K562 (cell line): ENCODE measurements at regions not wholly inside any gene's neighbourhood (a gene's known extent, or its start where the extent isn't known, plus 50 kb on each side); places are given as distances from the start of the nearest gene placed in this dataset.

ENCODE experiments used
- CTCFL ChIP-seq: IDR thresholded peaks from 2 replicates; pipeline ENCODE4 v1.6.1; 2011; ENCODE audit warnings: borderline replicate concordance, low read depth, mild to moderate bottlenecking, moderate library complexity, low read length; ENCODE audit not compliant: insufficient read depth, poor library complexity, severe bottlenecking
- E2F1 ChIP-seq: sonication (generic); formaldehyde crosslinking; IDR thresholded peaks from 2 replicates; pipeline ENCODE4 v1.8.1; 2023; ENCODE audit warnings: mild to moderate bottlenecking, missing genetic modification reagents, moderate library complexity
- E2F3 ChIP-seq: fragments of 250-450 bp; sonication (Bioruptor Pico); IDR thresholded peaks from 2 replicates; pipeline ENCODE4 v1.4.0; 2020; ENCODE audit warnings: mild to moderate bottlenecking
- EWSR1 ChIP-seq: fragments of 450-650 bp; IDR thresholded peaks from 2 replicates; pipeline ENCODE4 v1.6.1; 2018; ENCODE audit warnings: borderline replicate concordance, mild to moderate bottlenecking, low read depth, moderate library complexity; ENCODE audit not compliant: partially characterized antibody
- GATAD2A ChIP-seq: fragments of 450-650 bp; IDR thresholded peaks from 2 replicates; pipeline ENCODE4 v1.6.1; 2017
- HMGN3 ChIP-seq: IDR thresholded peaks from 2 replicates; pipeline ENCODE4 v1.6.1; 2011; ENCODE audit warnings: borderline replicate concordance, low read depth, mild to moderate bottlenecking, mixed read lengths, low read length; ENCODE audit not compliant: insufficient read length; ENCODE audit errors: extremely low read depth
- HNRNPL ChIP-seq: fragments of 200-400 bp; formaldehyde crosslinking; IDR thresholded peaks from 2 replicates; pipeline ENCODE4 v1.6.1; 2017; ENCODE audit warnings: low read depth, mild to moderate bottlenecking, low read length
- MLX ChIP-seq, 2 experiments: fragments of 450-650 bp in 1 of 2; sonication (generic) in 1 of 2; formaldehyde crosslinking; conservative IDR thresholded peaks; 2 replicates each; pipeline versions ENCODE4 v1.4.0 to v1.8.1; 2020 to 2022; ENCODE audit warnings: mild to moderate bottlenecking in 1 of 2, missing genetic modification reagents in 1 of 2
- PTBP1 ChIP-seq: fragments of 200-400 bp; formaldehyde crosslinking; IDR thresholded peaks from 2 replicates; pipeline ENCODE4 v1.6.1; 2017; ENCODE audit warnings: low read depth, low read length
- RNF219 ChIP-seq: fragments of 250-450 bp; sonication (Bioruptor Pico); IDR thresholded peaks from 2 replicates; pipeline ENCODE4 v1.5.0; 2022; ENCODE audit warnings: mild to moderate bottlenecking
- SIN3A ChIP-seq, 2 experiments: fragments of 150-350 bp in 1 of 2; IDR thresholded peaks; 2 replicates each; pipeline ENCODE4 v1.6.1; 2011 to 2016; ENCODE audit warnings: borderline replicate concordance in 2 of 2, low read depth in 2 of 2, low read length in 2 of 2, mild to moderate bottlenecking in 2 of 2, moderate library complexity in 2 of 2; ENCODE audit not compliant: control insufficient read depth in 1 of 2
- SMARCA5 ChIP-seq: fragments of 450-650 bp; IDR thresholded peaks from 2 replicates; pipeline ENCODE4 v1.6.1; 2016
- SREBF1 ChIP-seq: fragments of 150-350 bp; IDR thresholded peaks from 2 replicates; pipeline ENCODE4 v1.6.1; 2014; ENCODE audit warnings: antibody characterized with exemption, low read depth, low read length, borderline replicate concordance
- TCF3 ChIP-seq: sonication (generic); formaldehyde crosslinking; IDR thresholded peaks from 2 replicates; pipeline ENCODE4 v1.4.0; 2020; ENCODE audit warnings: mild to moderate bottlenecking, missing genetic modification reagents
- TFE3 ChIP-seq: fragments of 450-650 bp; formaldehyde crosslinking; IDR thresholded peaks from 2 replicates; pipeline ENCODE4 v1.4.0; 2020; ENCODE audit warnings: mild to moderate bottlenecking, mixed read lengths
- ZNF311 ChIP-seq: fragments of 250-450 bp; sonication (Bioruptor Pico); IDR thresholded peaks from 2 replicates; pipeline ENCODE4 v1.4.0; 2020; ENCODE audit warnings: mild to moderate bottlenecking, moderate library complexity
- ZNF41 ChIP-seq: fragments of 250-450 bp; sonication (Bioruptor Pico); conservative IDR thresholded peaks from 2 replicates; pipeline ENCODE4 v1.4.0; 2020; ENCODE audit warnings: mild to moderate bottlenecking

- TF ChIP-seq HMGN3 (peak; percentile 81), HNRNPL (no peak), RNF219 (CRISPR knock-in tag) (no peak), GATAD2A (no peak), SMARCA5 (no peak), ZNF41 (CRISPR knock-in tag) (no peak), SIN3A (IDR thresholded peaks at IDR 0.05; ENCODE audit: borderline replicate concordance in 2 of 2, control insufficient read depth in 1 of 2, low read depth in 2 of 2, low read length in 2 of 2) (no peak), E2F1 (CRISPR knock-in tag) (no peak), PTBP1 (no peak), TFE3 (CRISPR knock-in tag) (peak; percentile 93), SREBF1 (no peak), TCF3 (CRISPR knock-in tag) (no peak), CTCFL (no peak), MLX (CRISPR knock-in tag; conservative IDR thresholded peaks at IDR 0.05) (no peak), EWSR1 (no peak), ZNF311 (CRISPR knock-in tag) (no peak), E2F3 (CRISPR knock-in tag) (0 out of 2 replicates have a peak, but pooled peaks have one; percentile 20)
These were observed 201.2 kb upstream of the NFE2L3 start (continued) for GRCh38 chr7:25950488-25951413.
